ENCODE measurements at regions not wholly inside any gene's neighbourhood (a gene's known extent, or its start where the extent isn't known, plus 50 kb on each side); places are given as distances from the start of the nearest gene placed in this dataset.
"Not testable (repeated sequence)": the region's sequence is repeated elsewhere in the genome, so short reads cannot be mapped to it uniquely, and the experiment has no call there.

- H3K4me3 ChIP-seq (ENCODE audit: low read depth, low read length): no peak overlapping the region
Measured at GRCh38 chr7:39824456-39825200, 125.4 kb upstream of the CDK13 start.

GRCh38 chr7:39825401-39825980, 124.6 kb upstream of the CDK13 start:
- H3K4me3 ChIP-seq (ENCODE audit: low read depth, low read length): no peak overlapping the region

GRCh38 chr7:39826166-39826565, 123.9 kb upstream of the CDK13 start:
- no peak overlapping the region for H3K4me3 ChIP-seq (ENCODE audit: low read depth, low read length)

GRCh38 chr7:39827571-39827970, 122.5 kb upstream of the CDK13 start:
- no peak overlapping the region for H3K4me3 ChIP-seq (ENCODE audit: low read depth, low read length)

- no peak overlapping the region for H3K4me3 ChIP-seq (ENCODE audit: low read depth, low read length)
Measured at GRCh38 chr7:39829028-39829427, 121.0 kb upstream of the CDK13 start.

- H3K4me3 ChIP-seq (ENCODE audit: low read depth, low read length): peak overlapping the region; percentile 10
Measured at GRCh38 chr7:39832519-39833085, 117.5 kb upstream of the CDK13 start.

GRCh38 chr7:39833180-39833799, 116.8 kb upstream of the CDK13 start:
- peak overlapping the region; percentile 50 for H3K4me3 ChIP-seq (ENCODE audit: low read depth, low read length)

- H3K4me3 ChIP-seq (ENCODE audit: low read depth, low read length): peak overlapping the region; percentile 50
Measured at GRCh38 chr7:39833865-39834634, 116.0 kb upstream of the CDK13 start.

GRCh38 chr7:39838326-39838725, 111.7 kb upstream of the CDK13 start:
- no peak overlapping the region for H3K4me3 ChIP-seq (ENCODE audit: low read depth, low read length)

- H3K4me3 ChIP-seq (ENCODE audit: low read depth, low read length): no peak overlapping the region
Measured at GRCh38 chr7:39845006-39845405, 105.0 kb upstream of the CDK13 start.

GRCh38 chr7:39847227-39847626, 102.8 kb upstream of the CDK13 start:
- no peak overlapping the region for H3K4me3 ChIP-seq (ENCODE audit: low read depth, low read length)

GRCh38 chr7:39851466-39852045, 98.5 kb upstream of the CDK13 start:
- no peak overlapping the region for H3K4me3 ChIP-seq (ENCODE audit: low read depth, low read length)

- H3K4me3 ChIP-seq (ENCODE audit: low read depth, low read length): not testable (repeated sequence)
Measured at GRCh38 chr7:39854616-39855324, 95.3 kb upstream of the CDK13 start.

- no peak overlapping the region for H3K4me3 ChIP-seq (ENCODE audit: low read depth, low read length)
Measured at GRCh38 chr7:39855325-39855674, 94.8 kb upstream of the CDK13 start.

GRCh38 chr7:39863675-39864322, 86.3 kb upstream of the CDK13 start:
- not testable (repeated sequence) for H3K4me3 ChIP-seq (ENCODE audit: low read depth, low read length)

- H3K4me3 ChIP-seq (ENCODE audit: low read depth, low read length): not testable (repeated sequence)
Measured at GRCh38 chr7:39869888-39870522, 80.1 kb upstream of the CDK13 start.

- not testable (repeated sequence) for H3K4me3 ChIP-seq (ENCODE audit: low read depth, low read length)
Measured at GRCh38 chr7:39871610-39872009, 78.4 kb upstream of the CDK13 start.

- no peak overlapping the region for H3K4me3 ChIP-seq (ENCODE audit: low read depth, low read length)
Measured at GRCh38 chr7:39880556-39880955, 69.5 kb upstream of the CDK13 start.

- H3K4me3 ChIP-seq (ENCODE audit: low read depth, low read length): no peak overlapping the region
Measured at GRCh38 chr7:39882148-39882784, 67.8 kb upstream of the CDK13 start.

All from iPS-11a (cell line).